ENCODE measurements at regions not wholly inside any gene's neighbourhood (a gene's known extent, or its start where the extent isn't known, plus 50 kb on each side); places are given as distances from the start of the nearest gene placed in this dataset.

- TF ChIP-seq, protein P1, sequence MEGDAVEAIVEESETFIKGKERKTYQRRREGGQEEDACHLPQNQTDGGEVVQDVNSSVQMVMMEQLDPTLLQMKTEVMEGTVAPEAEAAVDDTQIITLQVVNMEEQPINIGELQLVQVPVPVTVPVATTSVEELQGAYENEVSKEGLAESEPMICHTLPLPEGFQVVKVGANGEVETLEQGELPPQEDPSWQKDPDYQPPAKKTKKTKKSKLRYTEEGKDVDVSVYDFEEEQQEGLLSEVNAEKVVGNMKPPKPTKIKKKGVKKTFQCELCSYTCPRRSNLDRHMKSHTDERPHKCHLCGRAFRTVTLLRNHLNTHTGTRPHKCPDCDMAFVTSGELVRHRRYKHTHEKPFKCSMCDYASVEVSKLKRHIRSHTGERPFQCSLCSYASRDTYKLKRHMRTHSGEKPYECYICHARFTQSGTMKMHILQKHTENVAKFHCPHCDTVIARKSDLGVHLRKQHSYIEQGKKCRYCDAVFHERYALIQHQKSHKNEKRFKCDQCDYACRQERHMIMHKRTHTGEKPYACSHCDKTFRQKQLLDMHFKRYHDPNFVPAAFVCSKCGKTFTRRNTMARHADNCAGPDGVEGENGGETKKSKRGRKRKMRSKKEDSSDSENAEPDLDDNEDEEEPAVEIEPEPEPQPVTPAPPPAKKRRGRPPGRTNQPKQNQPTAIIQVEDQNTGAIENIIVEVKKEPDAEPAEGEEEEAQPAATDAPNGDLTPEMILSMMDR (IDR thresholded peaks at IDR 0.05), result no peak
- TF ChIP-seq EZH2 (IDR thresholded peaks at IDR 0.05) (no peak), EZH2phosphoT487 (IDR thresholded peaks at IDR 0.05) (no peak)
Observed at GRCh38 chr12:77514511-77514910, 316.2 kb upstream of the NAV3 start.

Data from neural progenitor cell (in vitro differentiated cells).